Right atrium auricular region (tissue), 2 donors: ENCODE measurements at regions not wholly inside any gene's neighbourhood (a gene's known extent, or its start where the extent isn't known, plus 50 kb on each side); places are given as distances from the start of the nearest gene placed in this dataset.

Source experiments
- DNase-seq: peaks from one replicate; pipeline ENCODE4 v3.0.0-alpha.2; 2019; ENCODE audit warnings: low spot score
- H3K27ac ChIP-seq, 2 donors: fragments of 200-600 bp; sonication (generic); 1 replicate in 1 of 2; 2 replicates in 1 of 2; pipeline ENCODE4 v1.5.1; 2016 to 2019
- H3K27me3 ChIP-seq, 2 donors: fragments of 200-600 bp; sonication (generic); one replicate each; pipeline versions ENCODE4 v1.5.1 to v1.6.0; 2017 to 2019
- H3K36me3 ChIP-seq: fragments of 200-600 bp; sonication (generic); one replicate; pipeline ENCODE4 v1.5.1; 2016
- H3K4me1 ChIP-seq, 2 donors: fragments of 200-600 bp; sonication (generic); one replicate each; pipeline versions ENCODE4 v1.5.1 to v1.6.0; 2017 to 2019
- H3K4me3 ChIP-seq, 2 donors: fragments of 200-600 bp; sonication (generic); 1 replicate in 1 of 2; 2 replicates in 1 of 2; pipeline ENCODE4 v1.5.1; 2017 to 2019; ENCODE audit warnings: mild to moderate bottlenecking in 1 of 2, moderate library complexity in 1 of 2
- H3K9me3 ChIP-seq, 2 donors: fragments of 200-600 bp; sonication (generic); one replicate each; pipeline ENCODE4 v1.5.1; 2019
- TF ChIP-seq, protein P1 (sequence below), 2 donors: fragments of 200-600 bp; sonication (generic); IDR thresholded peaks; one replicate each; pipeline ENCODE4 v1.5.1; 2019; ENCODE audit warnings: antibody characterized with exemption in 2 of 2

DNA sequence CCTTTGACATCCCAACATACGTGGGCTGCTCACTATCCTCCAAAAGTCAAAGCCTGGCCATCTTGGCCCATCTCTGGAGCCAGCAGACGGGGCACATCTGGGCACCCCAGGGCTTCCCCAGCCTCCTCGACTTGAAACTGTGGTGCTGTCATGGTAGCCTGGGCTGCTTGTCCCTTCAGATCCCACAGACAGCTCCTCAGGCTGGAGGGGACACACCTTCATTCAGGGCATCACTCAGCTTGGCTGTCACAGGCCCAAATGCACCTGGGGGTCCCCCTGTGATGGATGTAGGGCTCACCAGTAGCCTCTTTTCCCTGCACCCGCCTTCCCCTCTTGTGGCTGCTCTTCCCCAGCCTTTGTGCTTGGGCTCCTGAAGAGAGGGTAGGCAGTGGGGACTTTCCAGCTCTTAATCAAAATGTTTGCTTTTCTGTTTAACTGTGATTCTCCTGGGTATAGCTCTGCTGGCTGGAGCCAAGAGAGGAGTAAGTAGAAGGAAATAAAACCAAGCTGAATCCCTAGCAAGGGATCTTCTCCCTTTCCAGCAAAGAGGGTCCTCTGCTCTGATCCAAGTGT lies 92.3 kb downstream of the GYPC start:
- H3K36me3 ChIP-seq: no peaks in the 10 kb centered on the region
- TF ChIP-seq, protein P1, sequence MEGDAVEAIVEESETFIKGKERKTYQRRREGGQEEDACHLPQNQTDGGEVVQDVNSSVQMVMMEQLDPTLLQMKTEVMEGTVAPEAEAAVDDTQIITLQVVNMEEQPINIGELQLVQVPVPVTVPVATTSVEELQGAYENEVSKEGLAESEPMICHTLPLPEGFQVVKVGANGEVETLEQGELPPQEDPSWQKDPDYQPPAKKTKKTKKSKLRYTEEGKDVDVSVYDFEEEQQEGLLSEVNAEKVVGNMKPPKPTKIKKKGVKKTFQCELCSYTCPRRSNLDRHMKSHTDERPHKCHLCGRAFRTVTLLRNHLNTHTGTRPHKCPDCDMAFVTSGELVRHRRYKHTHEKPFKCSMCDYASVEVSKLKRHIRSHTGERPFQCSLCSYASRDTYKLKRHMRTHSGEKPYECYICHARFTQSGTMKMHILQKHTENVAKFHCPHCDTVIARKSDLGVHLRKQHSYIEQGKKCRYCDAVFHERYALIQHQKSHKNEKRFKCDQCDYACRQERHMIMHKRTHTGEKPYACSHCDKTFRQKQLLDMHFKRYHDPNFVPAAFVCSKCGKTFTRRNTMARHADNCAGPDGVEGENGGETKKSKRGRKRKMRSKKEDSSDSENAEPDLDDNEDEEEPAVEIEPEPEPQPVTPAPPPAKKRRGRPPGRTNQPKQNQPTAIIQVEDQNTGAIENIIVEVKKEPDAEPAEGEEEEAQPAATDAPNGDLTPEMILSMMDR (IDR thresholded peaks at IDR 0.05): no peak
- no peak overlapping the region for H3K4me3 ChIP-seq
- DNase-seq: peak; percentile 23
- no peaks in the 10 kb centered on the region for H3K27me3 ChIP-seq
- H3K27ac ChIP-seq: no peak overlapping the region
- no peaks in the 10 kb centered on the region for H3K9me3 ChIP-seq
- H3K4me1 ChIP-seq: no peaks in the 10 kb centered on the region

DNA sequence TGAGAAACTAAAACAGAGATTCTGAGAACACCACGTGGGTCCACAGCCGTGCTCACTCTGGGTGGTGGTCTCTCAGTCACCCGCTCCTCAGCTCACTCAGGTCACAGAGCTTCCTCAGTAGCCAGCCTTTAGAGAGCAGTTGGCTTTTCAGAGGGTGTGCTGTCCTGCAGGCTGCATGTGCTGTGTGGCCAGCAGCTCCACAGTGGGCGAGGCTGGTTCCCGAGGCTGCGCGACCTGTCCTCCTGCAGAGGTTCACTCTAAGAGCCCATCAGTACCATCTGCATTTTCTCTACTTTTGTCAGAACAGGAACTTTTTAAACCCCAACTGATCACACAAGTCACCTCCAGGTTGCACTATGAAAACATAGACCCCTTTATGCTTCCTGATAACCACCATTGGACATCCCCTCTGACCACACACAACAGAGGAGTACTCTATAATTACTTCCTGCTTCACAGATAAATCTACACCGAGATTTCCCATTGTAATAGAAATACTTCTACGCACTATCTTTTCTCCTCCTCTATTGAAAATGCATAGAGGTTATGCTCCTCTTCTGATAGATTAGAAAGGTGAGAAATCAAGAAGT lies 93.1 kb downstream of the GYPC start:
- H3K27ac ChIP-seq: no peak overlapping the region
- no peaks in the 10 kb centered on the region for H3K36me3 ChIP-seq
- no peak overlapping the region for H3K4me3 ChIP-seq
- no peaks in the 10 kb centered on the region for H3K4me1 ChIP-seq
- H3K27me3 ChIP-seq: no peaks in the 10 kb centered on the region
- TF ChIP-seq, protein P1 (IDR thresholded peaks at IDR 0.05): no peak
- DNase-seq: peak; percentile 40
- no peaks in the 10 kb centered on the region for H3K9me3 ChIP-seq

DNA sequence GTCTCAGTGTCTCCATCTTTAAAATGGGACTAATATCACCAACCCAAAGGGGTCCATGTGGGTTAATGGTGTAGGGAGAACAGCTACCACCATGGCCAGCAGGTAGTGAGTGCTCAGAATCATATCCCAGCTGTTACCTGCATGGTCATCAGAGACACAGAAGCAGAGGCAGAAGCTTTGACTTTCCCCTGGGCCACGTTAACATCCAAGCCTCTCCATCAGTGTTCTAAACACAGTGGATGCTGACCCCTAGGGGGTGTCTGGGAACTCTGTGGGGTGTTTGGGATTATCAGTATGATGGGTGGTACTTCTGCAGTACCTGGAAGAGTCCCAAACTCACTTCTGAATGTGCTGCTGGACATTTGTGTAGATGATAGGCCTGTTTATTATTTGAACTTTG lies 93.6 kb downstream of the GYPC start:
- Histone ChIP-seq H3K36me3 (no peaks in the 10 kb centered on the region), H3K4me1 (no peaks in the 10 kb centered on the region), H3K4me3 (no peak overlapping the region), H3K27me3 (no peaks in the 10 kb centered on the region), H3K9me3 (no peaks in the 10 kb centered on the region), H3K27ac (no peak overlapping the region)
- DNase-seq: peak; percentile 32
- TF ChIP-seq, protein P1 (IDR thresholded peaks at IDR 0.05): peak in 1 of 2 donors; percentile 29

DNA sequence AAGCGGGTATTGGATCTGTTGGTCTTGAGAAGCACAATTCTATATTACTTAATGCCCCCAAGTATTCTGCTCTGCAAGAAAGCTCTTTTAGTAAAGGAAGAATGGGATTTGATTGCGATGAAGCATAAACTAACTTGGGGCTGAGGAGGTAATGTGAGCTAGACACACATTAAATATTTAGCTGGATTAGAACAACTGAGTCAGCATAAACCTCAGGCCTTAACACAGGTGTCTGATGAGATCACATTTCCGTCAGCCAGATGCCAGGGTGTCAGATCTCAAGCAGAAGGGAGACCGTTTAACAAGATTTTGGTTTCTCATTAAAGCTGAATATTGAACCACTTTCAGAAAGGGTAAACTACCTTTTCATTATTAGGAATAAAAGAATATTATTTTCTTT lies 94.5 kb downstream of the GYPC start:
- TF ChIP-seq, protein P1 (IDR thresholded peaks at IDR 0.05): no peak
- Histone ChIP-seq H3K4me1 (no peaks in the 10 kb centered on the region), H3K27me3 (no peaks in the 10 kb centered on the region), H3K4me3 (no peak overlapping the region), H3K9me3 (no peaks in the 10 kb centered on the region), H3K36me3 (no peaks in the 10 kb centered on the region), H3K27ac (no peak overlapping the region)
- no peak for DNase-seq

DNA sequence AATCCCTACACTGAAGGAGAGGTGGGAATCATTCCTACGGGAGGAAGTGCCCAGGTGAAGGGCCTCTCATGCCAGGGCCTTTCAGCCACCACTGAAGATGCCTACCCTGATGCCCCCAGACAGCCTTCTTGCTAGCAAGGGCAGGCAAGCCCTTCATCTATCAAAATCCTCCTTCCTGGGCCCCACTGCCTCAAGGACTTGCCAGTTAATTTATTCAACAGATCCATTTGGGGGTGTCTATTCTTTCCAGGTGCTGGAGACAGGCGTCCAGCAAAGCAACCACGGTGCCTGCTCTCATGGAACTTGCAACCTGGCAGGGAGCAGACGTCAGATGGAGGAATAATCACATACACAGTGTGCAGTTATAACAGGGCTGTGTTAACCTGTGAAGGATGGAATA lies 95.5 kb downstream of the GYPC start:
- peak; percentile 9 for DNase-seq
- Histone ChIP-seq H3K4me1 (no peaks in the 10 kb centered on the region), H3K9me3 (no peaks in the 10 kb centered on the region), H3K27me3 (no peaks in the 10 kb centered on the region), H3K27ac (no peak overlapping the region), H3K4me3 (no peak overlapping the region), H3K36me3 (no peaks in the 10 kb centered on the region)
- TF ChIP-seq, protein P1 (IDR thresholded peaks at IDR 0.05): no peak

DNA sequence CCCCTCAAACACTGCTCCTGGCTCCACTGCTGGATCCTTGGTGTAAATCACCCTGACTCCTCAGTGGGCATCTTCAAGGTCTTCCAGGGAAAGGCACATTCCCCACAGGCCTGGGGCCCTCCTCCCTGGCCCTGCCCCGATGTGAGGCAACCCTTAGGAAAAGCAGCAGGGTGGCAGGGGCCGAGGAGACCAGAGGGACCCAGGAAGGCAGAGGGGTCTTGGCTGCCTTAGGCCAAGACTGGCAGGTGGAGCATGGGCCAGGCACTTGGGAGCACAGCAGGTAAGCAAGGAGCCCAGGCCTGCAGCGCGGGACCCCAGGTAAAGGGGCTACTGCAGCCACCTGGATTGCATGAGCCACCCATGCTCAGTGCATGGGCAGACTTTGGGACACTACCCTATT lies 96.9 kb downstream of the GYPC start:
- Histone ChIP-seq H3K27me3 (no peaks in the 10 kb centered on the region), H3K4me1 (no peaks in the 10 kb centered on the region), H3K9me3 (no peaks in the 10 kb centered on the region), H3K4me3 (no peak overlapping the region), H3K36me3 (no peaks in the 10 kb centered on the region), H3K27ac (no peak overlapping the region)
- TF ChIP-seq, protein P1 (IDR thresholded peaks at IDR 0.05): no peak
- DNase-seq: peak; percentile 40
